Sigmoid colon (tissue), 3 donors: ENCODE measurements at regions not wholly inside any gene's neighbourhood (a gene's known extent, or its start where the extent isn't known, plus 50 kb on each side); places are given as distances from the start of the nearest gene placed in this dataset.

Experiments
- POLR2A ChIP-seq, 2 donors: fragments of 450-650 bp; IDR thresholded peaks; one replicate each; pipeline ENCODE4 v1.6.1; 2016; ENCODE audit warnings: antibody characterized with exemption in 2 of 2, mild to moderate bottlenecking in 2 of 2, moderate library complexity in 2 of 2
- TF ChIP-seq, protein P1 (sequence below), 4 experiments: fragments of 450-650 bp in 3 of 4; fragments of 200-600 bp in 1 of 4; IDR thresholded peaks; one replicate each; pipeline ENCODE4 v1.5.1; 2016 to 2019; ENCODE audit warnings: antibody characterized with exemption in 4 of 4, mild to moderate bottlenecking in 3 of 4, moderate library complexity in 2 of 4

GRCh38 chr20:60906555-60906954, 345.5 kb upstream of the CDH4 start:
- TF ChIP-seq, protein P1, sequence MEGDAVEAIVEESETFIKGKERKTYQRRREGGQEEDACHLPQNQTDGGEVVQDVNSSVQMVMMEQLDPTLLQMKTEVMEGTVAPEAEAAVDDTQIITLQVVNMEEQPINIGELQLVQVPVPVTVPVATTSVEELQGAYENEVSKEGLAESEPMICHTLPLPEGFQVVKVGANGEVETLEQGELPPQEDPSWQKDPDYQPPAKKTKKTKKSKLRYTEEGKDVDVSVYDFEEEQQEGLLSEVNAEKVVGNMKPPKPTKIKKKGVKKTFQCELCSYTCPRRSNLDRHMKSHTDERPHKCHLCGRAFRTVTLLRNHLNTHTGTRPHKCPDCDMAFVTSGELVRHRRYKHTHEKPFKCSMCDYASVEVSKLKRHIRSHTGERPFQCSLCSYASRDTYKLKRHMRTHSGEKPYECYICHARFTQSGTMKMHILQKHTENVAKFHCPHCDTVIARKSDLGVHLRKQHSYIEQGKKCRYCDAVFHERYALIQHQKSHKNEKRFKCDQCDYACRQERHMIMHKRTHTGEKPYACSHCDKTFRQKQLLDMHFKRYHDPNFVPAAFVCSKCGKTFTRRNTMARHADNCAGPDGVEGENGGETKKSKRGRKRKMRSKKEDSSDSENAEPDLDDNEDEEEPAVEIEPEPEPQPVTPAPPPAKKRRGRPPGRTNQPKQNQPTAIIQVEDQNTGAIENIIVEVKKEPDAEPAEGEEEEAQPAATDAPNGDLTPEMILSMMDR (IDR thresholded peaks at IDR 0.05), result no peak
- no peak for TF ChIP-seq POLR2A (IDR thresholded peaks at IDR 0.05)
